ENCODE measurements at regions not wholly inside any gene's neighbourhood (a gene's known extent, or its start where the extent isn't known, plus 50 kb on each side); places are given as distances from the start of the nearest gene placed in this dataset.

GRCh38 chr1:55568732-55569131 is 353.6 kb upstream of the USP24 start:
- CTCF ChIA-PET: no interaction called here

More at GRCh38 chr1:55568732-55569131, 353.6 kb upstream of the USP24 start:
- H3K36me3 Mint-ChIP-seq: peaks cover 17% of the 10 kb centered on the region
- ATAC-seq (no peak), DNase-seq (ENCODE audit: low spot score) (no peak)
- H3K27ac Mint-ChIP-seq: no peak overlapping the region
- H3K4me1 Mint-ChIP-seq: no peaks in the 10 kb centered on the region
- POLR2A ChIA-PET: no interaction called here
- H3K27me3 Mint-ChIP-seq (ENCODE audit: low read depth): peaks cover 2% of the 10 kb centered on the region
- H3K9me3 Mint-ChIP-seq: peaks cover 27% of the 10 kb centered on the region
- no peak overlapping the region for H3K4me3 Mint-ChIP-seq
- TF ChIP-seq CREB1 (CRISPR knock-in tag; IDR thresholded peaks at IDR 0.05): no peak
- TF ChIP-seq, protein P1, sequence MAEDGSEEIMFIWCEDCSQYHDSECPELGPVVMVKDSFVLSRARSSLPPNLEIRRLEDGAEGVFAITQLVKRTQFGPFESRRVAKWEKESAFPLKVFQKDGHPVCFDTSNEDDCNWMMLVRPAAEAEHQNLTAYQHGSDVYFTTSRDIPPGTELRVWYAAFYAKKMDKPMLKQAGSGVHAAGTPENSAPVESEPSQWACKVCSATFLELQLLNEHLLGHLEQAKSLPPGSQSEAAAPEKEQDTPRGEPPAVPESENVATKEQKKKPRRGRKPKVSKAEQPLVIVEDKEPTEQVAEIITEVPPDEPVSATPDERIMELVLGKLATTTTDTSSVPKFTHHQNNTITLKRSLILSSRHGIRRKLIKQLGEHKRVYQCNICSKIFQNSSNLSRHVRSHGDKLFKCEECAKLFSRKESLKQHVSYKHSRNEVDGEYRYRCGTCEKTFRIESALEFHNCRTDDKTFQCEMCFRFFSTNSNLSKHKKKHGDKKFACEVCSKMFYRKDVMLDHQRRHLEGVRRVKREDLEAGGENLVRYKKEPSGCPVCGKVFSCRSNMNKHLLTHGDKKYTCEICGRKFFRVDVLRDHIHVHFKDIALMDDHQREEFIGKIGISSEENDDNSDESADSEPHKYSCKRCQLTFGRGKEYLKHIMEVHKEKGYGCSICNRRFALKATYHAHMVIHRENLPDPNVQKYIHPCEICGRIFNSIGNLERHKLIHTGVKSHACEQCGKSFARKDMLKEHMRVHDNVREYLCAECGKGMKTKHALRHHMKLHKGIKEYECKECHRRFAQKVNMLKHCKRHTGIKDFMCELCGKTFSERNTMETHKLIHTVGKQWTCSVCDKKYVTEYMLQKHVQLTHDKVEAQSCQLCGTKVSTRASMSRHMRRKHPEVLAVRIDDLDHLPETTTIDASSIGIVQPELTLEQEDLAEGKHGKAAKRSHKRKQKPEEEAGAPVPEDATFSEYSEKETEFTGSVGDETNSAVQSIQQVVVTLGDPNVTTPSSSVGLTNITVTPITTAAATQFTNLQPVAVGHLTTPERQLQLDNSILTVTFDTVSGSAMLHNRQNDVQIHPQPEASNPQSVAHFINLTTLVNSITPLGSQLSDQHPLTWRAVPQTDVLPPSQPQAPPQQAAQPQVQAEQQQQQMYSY (CRISPR knock-in tag; IDR thresholded peaks at IDR 0.05): no peak
- TF ChIP-seq NFE2L1 (CRISPR knock-in tag; IDR thresholded peaks at IDR 0.05): no peak
- no peak for TF ChIP-seq TEAD1 (CRISPR knock-in tag; IDR thresholded peaks at IDR 0.05)
- TF ChIP-seq GTF2I (CRISPR knock-in tag; conservative IDR thresholded peaks at IDR 0.05): no peak
- TF ChIP-seq, protein P2, sequence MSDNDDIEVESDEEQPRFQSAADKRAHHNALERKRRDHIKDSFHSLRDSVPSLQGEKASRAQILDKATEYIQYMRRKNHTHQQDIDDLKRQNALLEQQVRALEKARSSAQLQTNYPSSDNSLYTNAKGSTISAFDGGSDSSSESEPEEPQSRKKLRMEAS (CRISPR knock-in tag; IDR thresholded peaks at IDR 0.05): no peak
- TF ChIP-seq TP53 (CRISPR knock-in tag; IDR thresholded peaks at IDR 0.05): no peak
- TF ChIP-seq ATF3 (CRISPR knock-in tag; conservative IDR thresholded peaks at IDR 0.05): no peak
- no peak for TF ChIP-seq EMX1 (CRISPR knock-in tag; IDR thresholded peaks at IDR 0.05)
- TF ChIP-seq, protein P3, sequence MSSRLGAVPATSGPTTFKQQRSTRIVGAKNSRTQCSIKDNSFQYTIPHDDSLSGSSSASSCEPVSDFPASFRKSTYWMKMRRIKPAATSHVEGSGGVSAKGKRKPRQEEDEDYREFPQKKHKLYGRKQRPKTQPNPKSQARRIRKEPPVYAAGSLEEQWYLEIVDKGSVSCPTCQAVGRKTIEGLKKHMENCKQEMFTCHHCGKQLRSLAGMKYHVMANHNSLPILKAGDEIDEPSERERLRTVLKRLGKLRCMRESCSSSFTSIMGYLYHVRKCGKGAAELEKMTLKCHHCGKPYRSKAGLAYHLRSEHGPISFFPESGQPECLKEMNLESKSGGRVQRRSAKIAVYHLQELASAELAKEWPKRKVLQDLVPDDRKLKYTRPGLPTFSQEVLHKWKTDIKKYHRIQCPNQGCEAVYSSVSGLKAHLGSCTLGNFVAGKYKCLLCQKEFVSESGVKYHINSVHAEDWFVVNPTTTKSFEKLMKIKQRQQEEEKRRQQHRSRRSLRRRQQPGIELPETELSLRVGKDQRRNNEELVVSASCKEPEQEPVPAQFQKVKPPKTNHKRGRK (CRISPR knock-in tag; IDR thresholded peaks at IDR 0.05; ENCODE audit: borderline replicate concordance): no peak
- TF ChIP-seq IRF2 (CRISPR knock-in tag; IDR thresholded peaks at IDR 0.05; ENCODE audit: borderline replicate concordance, low read depth): no peak
- TF ChIP-seq, protein P4, sequence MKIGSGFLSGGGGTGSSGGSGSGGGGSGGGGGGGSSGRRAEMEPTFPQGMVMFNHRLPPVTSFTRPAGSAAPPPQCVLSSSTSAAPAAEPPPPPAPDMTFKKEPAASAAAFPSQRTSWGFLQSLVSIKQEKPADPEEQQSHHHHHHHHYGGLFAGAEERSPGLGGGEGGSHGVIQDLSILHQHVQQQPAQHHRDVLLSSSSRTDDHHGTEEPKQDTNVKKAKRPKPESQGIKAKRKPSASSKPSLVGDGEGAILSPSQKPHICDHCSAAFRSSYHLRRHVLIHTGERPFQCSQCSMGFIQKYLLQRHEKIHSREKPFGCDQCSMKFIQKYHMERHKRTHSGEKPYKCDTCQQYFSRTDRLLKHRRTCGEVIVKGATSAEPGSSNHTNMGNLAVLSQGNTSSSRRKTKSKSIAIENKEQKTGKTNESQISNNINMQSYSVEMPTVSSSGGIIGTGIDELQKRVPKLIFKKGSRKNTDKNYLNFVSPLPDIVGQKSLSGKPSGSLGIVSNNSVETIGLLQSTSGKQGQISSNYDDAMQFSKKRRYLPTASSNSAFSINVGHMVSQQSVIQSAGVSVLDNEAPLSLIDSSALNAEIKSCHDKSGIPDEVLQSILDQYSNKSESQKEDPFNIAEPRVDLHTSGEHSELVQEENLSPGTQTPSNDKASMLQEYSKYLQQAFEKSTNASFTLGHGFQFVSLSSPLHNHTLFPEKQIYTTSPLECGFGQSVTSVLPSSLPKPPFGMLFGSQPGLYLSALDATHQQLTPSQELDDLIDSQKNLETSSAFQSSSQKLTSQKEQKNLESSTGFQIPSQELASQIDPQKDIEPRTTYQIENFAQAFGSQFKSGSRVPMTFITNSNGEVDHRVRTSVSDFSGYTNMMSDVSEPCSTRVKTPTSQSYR (CRISPR knock-in tag; IDR thresholded peaks at IDR 0.05): no peak
- TF ChIP-seq ZBTB21 (CRISPR knock-in tag; IDR thresholded peaks at IDR 0.05; ENCODE audit: borderline replicate concordance): no peak
- TF ChIP-seq JAZF1 (CRISPR knock-in tag; IDR thresholded peaks at IDR 0.05): no peak
- TF ChIP-seq ZNF121 (CRISPR knock-in tag; IDR thresholded peaks at IDR 0.05): no peak
- TF ChIP-seq NFYB (CRISPR knock-in tag; conservative IDR thresholded peaks at IDR 0.05; ENCODE audit: low read depth): no peak
- TF ChIP-seq SMAD3 (CRISPR knock-in tag; IDR thresholded peaks at IDR 0.05; ENCODE audit: borderline replicate concordance): no peak
- TF ChIP-seq USF2 (CRISPR knock-in tag; IDR thresholded peaks at IDR 0.05): no peak
- TF ChIP-seq, protein P5, sequence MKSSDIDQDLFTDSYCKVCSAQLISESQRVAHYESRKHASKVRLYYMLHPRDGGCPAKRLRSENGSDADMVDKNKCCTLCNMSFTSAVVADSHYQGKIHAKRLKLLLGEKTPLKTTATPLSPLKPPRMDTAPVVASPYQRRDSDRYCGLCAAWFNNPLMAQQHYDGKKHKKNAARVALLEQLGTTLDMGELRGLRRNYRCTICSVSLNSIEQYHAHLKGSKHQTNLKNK (CRISPR knock-in tag; IDR thresholded peaks at IDR 0.05): no peak
- TF ChIP-seq SOX15 (CRISPR knock-in tag; IDR thresholded peaks at IDR 0.05): no peak
